K562 (cell line): ENCODE measurements at regions not wholly inside any gene's neighbourhood (a gene's known extent, or its start where the extent isn't known, plus 50 kb on each side); places are given as distances from the start of the nearest gene placed in this dataset.

Source experiments
- ATAC-seq: fragments of 200-7000 bp; cut with Tn5 transposase; 3 replicates; pipeline ENCODE4 v1.9.1; 2020; ENCODE audit warnings: moderate library complexity
- BruUV-seq: library from RNA; stranded (reverse); fragments of 400-500 nt; replicated peaks from 2 replicates; lab custom pipeline; 2021; lab: Mats Ljungman, UMichigan
- CTCF ChIA-PET: fragments of 300-600 bp; formaldehyde crosslinking; extraction: SDS; loops from one replicate; lab custom pipeline; 2021; ENCODE audit warnings: low intra/inter-chr PET ratio; lab: Yijun Ruan, JAX
- POLR2A ChIA-PET: fragments of 300-600, 350-650 bp; sonication (Branson Sonifier 250); formaldehyde crosslinking; extraction: SDS; loops from one replicate; lab custom pipeline; 2021; ENCODE audit warnings: antibody characterized with exemption, inconsistent platforms; lab: Yijun Ruan, JAX
- DNase-seq, 4 experiments: peaks; one replicate each; pipeline versions ENCODE4 v3.0.0 to v3.0.0-alpha.2; 2011 to 2018; ENCODE audit warnings: low spot score in 3 of 4, mixed read lengths in 3 of 4; ENCODE audit errors: extremely low read depth in 1 of 4
- FAIRE-seq: peaks from 2 replicates; lab custom pipeline; 2011; peaks lifted over from hg19 to GRCh38; lab: Jason Lieb, UNC
- H2AFZ ChIP-seq: 2 replicates; pipeline ENCODE4 v1.6.0; 2011; ENCODE audit warnings: low read depth, low read length, control low read depth, inconsistent platforms
- H3K27ac ChIP-seq: fragments of 200-600 bp; 3 replicates; pipeline ENCODE4 v1.8.0; 2011; ENCODE audit warnings: low read depth, mild to moderate bottlenecking, control low read depth, inconsistent platforms, low read length, moderate library complexity, mixed read lengths; ENCODE audit errors: extremely low read depth
- H3K27me3 ChIP-seq, 2 experiments: fragments of 300-600 bp in 1 of 2; 2 replicates in 1 of 2; 3 replicates in 1 of 2; pipeline versions ENCODE4 v1.6.0 to v1.8.0; 2011; ENCODE audit warnings: inconsistent platforms in 2 of 2, low read length in 2 of 2, mild to moderate bottlenecking in 1 of 2, mixed read lengths in 1 of 2, moderate library complexity in 1 of 2; ENCODE audit not compliant: control insufficient read depth in 2 of 2, insufficient read depth in 2 of 2
- H3K36me3 ChIP-seq: fragments of 300-600 bp; 3 replicates; pipeline ENCODE4 v1.8.0; 2011; ENCODE audit warnings: mild to moderate bottlenecking, low read length, inconsistent platforms; ENCODE audit not compliant: control insufficient read depth, insufficient read depth
- H3K4me1 ChIP-seq, 2 experiments: fragments of 200-600 bp in 1 of 2; replicated peaks in 1 of 2; 2 replicates in 1 of 2; 3 replicates in 1 of 2; pipeline versions ENCODE4 v1.5.1 to v1.8.0; 2011; ENCODE audit warnings: inconsistent platforms in 2 of 2, low read length in 2 of 2, mild to moderate bottlenecking in 1 of 2, mixed read lengths in 1 of 2, moderate library complexity in 1 of 2; ENCODE audit not compliant: control insufficient read depth in 2 of 2, insufficient read depth in 2 of 2
- H3K4me2 ChIP-seq: 2 replicates; pipeline ENCODE4 v1.6.1; 2011; ENCODE audit warnings: low read length, control low read depth, inconsistent platforms, mixed read lengths; ENCODE audit not compliant: insufficient read depth
- H3K4me3 ChIP-seq: fragments of 200-600 bp; sonication (generic), shearing (Covaris generic); 2 replicates; pipeline ENCODE4 v1.5.1; 2016; ENCODE audit warnings: control low read depth, inconsistent platforms
- H3K79me2 ChIP-seq: fragments of 200-600 bp; 3 replicates; pipeline ENCODE4 v1.8.0; 2011; ENCODE audit warnings: low read length, inconsistent platforms; ENCODE audit not compliant: control insufficient read depth, insufficient read depth
- H3K9ac ChIP-seq, 2 experiments: 2 replicates each; pipeline versions ENCODE4 v1.6.0 to v1.6.1; 2011; ENCODE audit warnings: low read depth in 2 of 2, low read length in 2 of 2, control low read depth in 1 of 2, inconsistent platforms in 1 of 2, mild to moderate bottlenecking in 1 of 2, mixed read lengths in 1 of 2; ENCODE audit not compliant: insufficient read depth in 1 of 2
- H3K9me1 ChIP-seq: one replicate; pipeline ENCODE4 v1.6.0; 2011; ENCODE audit warnings: inconsistent platforms, mild to moderate bottlenecking, low read length, moderate library complexity; ENCODE audit not compliant: control insufficient read depth, insufficient read depth
- H3K9me3 ChIP-seq: replicated peaks from 2 replicates; pipeline ENCODE4 v1.5.1; 2011; ENCODE audit warnings: low read depth, low read length, inconsistent platforms; ENCODE audit not compliant: control insufficient read depth, insufficient read depth
- H4K20me1 ChIP-seq: replicated peaks from 2 replicates; pipeline ENCODE4 v1.6.1; 2011; ENCODE audit warnings: low read length, inconsistent platforms, mixed read lengths; ENCODE audit not compliant: control insufficient read depth, insufficient read depth
- EWSR1 ChIP-seq: fragments of 450-650 bp; IDR thresholded peaks from 2 replicates; pipeline ENCODE4 v1.6.1; 2018; ENCODE audit warnings: borderline replicate concordance, mild to moderate bottlenecking, low read depth, moderate library complexity; ENCODE audit not compliant: partially characterized antibody
- PKNOX1 ChIP-seq: fragments of 450-650 bp; IDR thresholded peaks from 2 replicates; pipeline ENCODE4 v1.6.1; 2016
- TARDBP ChIP-seq: fragments of 450-650 bp; IDR thresholded peaks from 2 replicates; pipeline ENCODE4 v1.6.1; 2016
- U2AF2 ChIP-seq: fragments of 200-400 bp; formaldehyde crosslinking; optimal IDR thresholded peaks from 2 replicates; pipeline ENCODE3; 2017; ENCODE audit warnings: low read depth, mild to moderate bottlenecking, low read length
- XRCC3 ChIP-seq: fragments of 450-650 bp; IDR thresholded peaks from 2 replicates; pipeline ENCODE4 v1.6.1; 2017; ENCODE audit warnings: mild to moderate bottlenecking, moderate library complexity
- ZC3H11A ChIP-seq: IDR thresholded peaks from 2 replicates; pipeline ENCODE4 v1.6.1; 2012; ENCODE audit warnings: low read depth, low read length, improper control_type of control experiment
- ZNF586 ChIP-seq: fragments of 450-650 bp; formaldehyde crosslinking; conservative IDR thresholded peaks from 2 replicates; pipeline ENCODE4 v1.4.0; 2020; ENCODE audit warnings: mild to moderate bottlenecking, moderate library complexity
- WGBS: fragments of 100-300 bp; shearing (Covaris generic); methylation state at CpG from one replicate; pipeline ENCODE4 v1.1.6; 2016; ENCODE audit warnings: low coverage, mixed read lengths; ENCODE audit not compliant: insufficient coverage; ENCODE audit errors: missing lambda C conversion rate; 5-methylcytosine and 5-hydroxymethylcytosine counted together
- in situ Hi-C: fragments of 300-500 bp; cut with MboI; formaldehyde crosslinking; loops from 4 replicates; pipeline ENCODE4 v1.15.0; 2018; ENCODE audit warnings: inconsistent platforms, mixed read lengths
- intact Hi-C: fragments of 100-400 bp; cut with micrococcal nuclease; formaldehyde crosslinking; loops from 2 replicates; pipeline ENCODE4 v1.14.2; 2022

- 3% methylated on average over 2 of the region's 2 CpGs for WGBS
- no TSS peak for BruUV-seq
- H4K20me1 ChIP-seq: no peaks in the 10 kb centered on the region
- no peaks in the 10 kb centered on the region for H3K27me3 ChIP-seq
- H3K9ac ChIP-seq: no peak overlapping the region
- POLR2A ChIA-PET: interaction anchor here (0.6 kb wide), 2 partner anchors 14 to 54 kb away, joined by 3 to 4 read pairs; no protein-coding TSS in a partner anchor
- FAIRE-seq: no peak
- no peak overlapping the region for H2AFZ ChIP-seq
- no peaks in the 10 kb centered on the region for H3K4me1 ChIP-seq
- no peak for ATAC-seq
- DNase-seq: no peak
- H3K27ac ChIP-seq: no peak overlapping the region
- intact Hi-C loops: no loop called here
- H3K36me3 ChIP-seq: no peaks in the 10 kb centered on the region
- CTCF ChIA-PET: no interaction called here
- no peak overlapping the region for H3K4me3 ChIP-seq
- no peaks in the 10 kb centered on the region for H3K9me1 ChIP-seq
- no peak overlapping the region for H3K4me2 ChIP-seq
- no peak for TF ChIP-seq XRCC3
- TF ChIP-seq ZNF586 (CRISPR knock-in tag): no peak
- no peak for TF ChIP-seq TARDBP
- no peak for TF ChIP-seq EWSR1
- no peak for TF ChIP-seq ZC3H11A
- TF ChIP-seq PKNOX1: no peak
- no peak for TF ChIP-seq U2AF2
- H3K9me3 ChIP-seq: no peaks in the 10 kb centered on the region
- in situ Hi-C loops: loop anchor here (25.0 kb wide), 1 partner anchor 513 kb away; no protein-coding TSS in a partner anchor
- H3K79me2 ChIP-seq: no peaks in the 10 kb centered on the region
These were observed 120.9 kb downstream of the ZMAT3 start for GRCh38 chr3:178950676-178951075.
